CD14-positive monocyte (primary cell): ENCODE measurements at regions not wholly inside any gene's neighbourhood (a gene's known extent, or its start where the extent isn't known, plus 50 kb on each side); places are given as distances from the start of the nearest gene placed in this dataset.

ENCODE experiments used
- DNase-seq, 3 donors: peaks; one replicate each; pipeline ENCODE4 v3.0.0-alpha.2; 2011 to 2022
- H2AFZ ChIP-seq: 2 replicates; pipeline ENCODE4 v1.6.0; 2012; ENCODE audit warnings: mild to moderate bottlenecking, low read depth, low read length, inconsistent platforms; ENCODE audit not compliant: insufficient read depth, poor library complexity, severe bottlenecking
- H3K27ac ChIP-seq, 2 donors: 1 replicate in 1 of 2; 2 replicates in 1 of 2; pipeline ENCODE4 v1.5.1; 2012 to 2013; ENCODE audit warnings: low read length in 2 of 2, control low read depth in 1 of 2, inconsistent platforms in 1 of 2, low read depth in 1 of 2, mild to moderate bottlenecking in 1 of 2
- H3K27me3 ChIP-seq, 2 donors: one replicate each; pipeline versions ENCODE4 v1.6.0 to v1.6.1; 2011 to 2013; ENCODE audit warnings: low read length in 2 of 2; ENCODE audit not compliant: control insufficient read depth in 2 of 2, insufficient read depth in 2 of 2
- H3K36me3 ChIP-seq, 2 donors: replicated peaks in 1 of 2; 1 replicate in 1 of 2; 2 replicates in 1 of 2; pipeline versions ENCODE4 v1.5.1 to v1.6.1; 2012 to 2013; ENCODE audit warnings: low read length in 2 of 2, control low read depth in 1 of 2, inconsistent platforms in 1 of 2, mild to moderate bottlenecking in 1 of 2; ENCODE audit not compliant: insufficient read depth in 2 of 2, control insufficient read depth in 1 of 2
- H3K4me1 ChIP-seq, 2 donors: 1 replicate in 1 of 2; 2 replicates in 1 of 2; pipeline versions ENCODE4 v1.5.1 to v1.6.1; 2012 to 2013; ENCODE audit warnings: low read length in 2 of 2, control low read depth in 1 of 2, inconsistent platforms in 1 of 2, mild to moderate bottlenecking in 1 of 2, moderate library complexity in 1 of 2; ENCODE audit not compliant: insufficient read depth in 2 of 2, control insufficient read depth in 1 of 2
- H3K4me2 ChIP-seq: replicated peaks from 2 replicates; pipeline ENCODE3; 2012; ENCODE audit warnings: low read length, moderate library complexity, mild to moderate bottlenecking; ENCODE audit not compliant: poor library complexity, severe bottlenecking; ENCODE audit errors: extremely low read depth
- H3K4me3 ChIP-seq, 3 experiments: fragments of 200-600 bp in 1 of 3; sonication (generic) in 1 of 3; replicated peaks in 1 of 3; 1 replicate in 2 of 3; 2 replicates in 1 of 3; pipeline ENCODE4 v1.5.1; 2011 to 2013; ENCODE audit warnings: low read length in 3 of 3, mild to moderate bottlenecking in 3 of 3, control low read depth in 2 of 3, low read depth in 2 of 3, inconsistent platforms in 1 of 3, moderate library complexity in 1 of 3
- H3K79me2 ChIP-seq: 2 replicates; pipeline ENCODE4 v1.6.0; 2012; ENCODE audit warnings: mild to moderate bottlenecking, control low read depth, inconsistent platforms, low read length, moderate library complexity; ENCODE audit not compliant: insufficient read depth
- H3K9ac ChIP-seq: 2 replicates; pipeline ENCODE4 v1.6.0; 2017; ENCODE audit warnings: low read length, mild to moderate bottlenecking; ENCODE audit not compliant: insufficient read depth, poor library complexity, severe bottlenecking
- H3K9me3 ChIP-seq, 2 donors: replicated peaks in 1 of 2; 1 replicate in 1 of 2; 2 replicates in 1 of 2; pipeline versions ENCODE4 v1.5.1 to v1.6.1; 2012 to 2013; ENCODE audit warnings: low read length in 2 of 2, control low read depth in 1 of 2; ENCODE audit not compliant: control insufficient read depth in 1 of 2, insufficient read depth in 1 of 2
- H4K20me1 ChIP-seq: 2 replicates; pipeline ENCODE4 v1.6.0; 2012; ENCODE audit warnings: mild to moderate bottlenecking, low read length, control low read depth, moderate library complexity; ENCODE audit not compliant: insufficient read depth
- H3K27ac Mint-ChIP-seq, 7 donors: one replicate each; pipeline ENCODE4 v1.8.0; 2020; ENCODE audit warnings: mild to moderate bottlenecking in 7 of 7, mixed read lengths in 7 of 7, moderate library complexity in 6 of 7, inconsistent platforms in 2 of 7
- H3K27me3 Mint-ChIP-seq, 3 donors: one replicate each; pipeline ENCODE4 v1.8.0; 2021 to 2022; ENCODE audit warnings: low read depth in 3 of 3, mild to moderate bottlenecking in 3 of 3, mixed read lengths in 3 of 3, moderate library complexity in 3 of 3, inconsistent platforms in 1 of 3
- H3K36me3 Mint-ChIP-seq, 2 donors: one replicate each; pipeline ENCODE4 v1.8.0; 2020; ENCODE audit warnings: mixed read lengths in 2 of 2, inconsistent platforms in 1 of 2, mild to moderate bottlenecking in 1 of 2
- H3K4me1 Mint-ChIP-seq: one replicate; pipeline ENCODE4 v1.8.0; 2020; ENCODE audit warnings: mild to moderate bottlenecking, mixed read lengths
- H3K4me3 Mint-ChIP-seq, 2 donors: one replicate each; pipeline ENCODE4 v1.8.0; 2020; ENCODE audit warnings: mild to moderate bottlenecking in 2 of 2, mixed read lengths in 2 of 2, moderate library complexity in 1 of 2
- H3K9me3 Mint-ChIP-seq, 7 donors: one replicate each; pipeline ENCODE4 v1.8.0; 2020 to 2022; ENCODE audit warnings: mixed read lengths in 7 of 7, mild to moderate bottlenecking in 6 of 7, moderate library complexity in 6 of 7, inconsistent platforms in 2 of 7
- WGBS: methylation state at CpG from one replicate; pipeline ENCODE4 v1.1.5; 2013; ENCODE audit warnings: missing lambda C conversion rate; ENCODE audit not compliant: insufficient coverage; 5-methylcytosine and 5-hydroxymethylcytosine counted together
- intact Hi-C, 2 donors: fragments of 100-400 bp; cut with micrococcal nuclease; formaldehyde crosslinking; loops; one replicate each; pipeline versions ENCODE4 v1.15.0 to v1.15.1; 2023
- TF ChIP-seq, protein P1 (sequence below): fragments of 200-600 bp; IDR thresholded peaks from one replicate; pipeline ENCODE4 v1.8.0; 2022; ENCODE audit warnings: antibody characterized with exemption, mild to moderate bottlenecking

DNA sequence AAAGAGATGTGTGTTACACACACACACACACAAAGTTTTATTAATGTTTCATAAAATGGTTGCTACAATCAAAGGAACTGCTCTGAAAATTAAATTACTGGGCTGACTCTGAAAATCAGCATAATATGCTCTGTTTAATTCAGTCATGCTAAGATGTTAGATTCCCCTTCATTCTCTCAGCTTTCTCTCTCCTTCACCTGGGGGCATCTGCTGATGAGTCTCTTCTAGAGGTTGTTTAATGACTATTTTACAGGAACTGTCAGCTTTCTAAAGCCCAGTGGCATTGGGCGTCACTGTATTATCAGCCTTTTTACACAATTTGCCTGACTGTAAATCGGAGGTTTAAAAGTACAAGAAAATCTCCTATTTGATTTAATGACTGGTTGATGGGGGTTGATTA, 559.7 kb upstream of the POU3F2 start:
- TF ChIP-seq, protein P1, sequence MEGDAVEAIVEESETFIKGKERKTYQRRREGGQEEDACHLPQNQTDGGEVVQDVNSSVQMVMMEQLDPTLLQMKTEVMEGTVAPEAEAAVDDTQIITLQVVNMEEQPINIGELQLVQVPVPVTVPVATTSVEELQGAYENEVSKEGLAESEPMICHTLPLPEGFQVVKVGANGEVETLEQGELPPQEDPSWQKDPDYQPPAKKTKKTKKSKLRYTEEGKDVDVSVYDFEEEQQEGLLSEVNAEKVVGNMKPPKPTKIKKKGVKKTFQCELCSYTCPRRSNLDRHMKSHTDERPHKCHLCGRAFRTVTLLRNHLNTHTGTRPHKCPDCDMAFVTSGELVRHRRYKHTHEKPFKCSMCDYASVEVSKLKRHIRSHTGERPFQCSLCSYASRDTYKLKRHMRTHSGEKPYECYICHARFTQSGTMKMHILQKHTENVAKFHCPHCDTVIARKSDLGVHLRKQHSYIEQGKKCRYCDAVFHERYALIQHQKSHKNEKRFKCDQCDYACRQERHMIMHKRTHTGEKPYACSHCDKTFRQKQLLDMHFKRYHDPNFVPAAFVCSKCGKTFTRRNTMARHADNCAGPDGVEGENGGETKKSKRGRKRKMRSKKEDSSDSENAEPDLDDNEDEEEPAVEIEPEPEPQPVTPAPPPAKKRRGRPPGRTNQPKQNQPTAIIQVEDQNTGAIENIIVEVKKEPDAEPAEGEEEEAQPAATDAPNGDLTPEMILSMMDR = no peak
- no peak overlapping the region for H3K4me3 Mint-ChIP-seq
- Histone ChIP-seq H3K27me3 (no peaks in the 10 kb centered on the region), H3K27ac (no peak overlapping the region), H3K4me3 (no peak overlapping the region), H2AFZ (no peak overlapping the region), H4K20me1 (no peaks in the 10 kb centered on the region), H3K9ac (no peak overlapping the region), H3K4me1 (no peaks in the 10 kb centered on the region), H3K9me3 (no peaks in the 10 kb centered on the region), H3K4me2 (no peak overlapping the region), H3K36me3 (no peaks in the 10 kb centered on the region), H3K79me2 (no peaks in the 10 kb centered on the region)
- no CpG with 5 or more reads among the region's 2 CpGs for WGBS
- H3K27me3 Mint-ChIP-seq = peaks cover 0 to 2% (median 0%) of the 10 kb centered on the region in 3 donors
- H3K4me1 Mint-ChIP-seq = no peaks in the 10 kb centered on the region
- no peaks in the 10 kb centered on the region for H3K36me3 Mint-ChIP-seq
- DNase-seq = no peak
- intact Hi-C loops = no loop called here
- H3K9me3 Mint-ChIP-seq = no peaks in the 10 kb centered on the region
- no peak overlapping the region for H3K27ac Mint-ChIP-seq

DNA sequence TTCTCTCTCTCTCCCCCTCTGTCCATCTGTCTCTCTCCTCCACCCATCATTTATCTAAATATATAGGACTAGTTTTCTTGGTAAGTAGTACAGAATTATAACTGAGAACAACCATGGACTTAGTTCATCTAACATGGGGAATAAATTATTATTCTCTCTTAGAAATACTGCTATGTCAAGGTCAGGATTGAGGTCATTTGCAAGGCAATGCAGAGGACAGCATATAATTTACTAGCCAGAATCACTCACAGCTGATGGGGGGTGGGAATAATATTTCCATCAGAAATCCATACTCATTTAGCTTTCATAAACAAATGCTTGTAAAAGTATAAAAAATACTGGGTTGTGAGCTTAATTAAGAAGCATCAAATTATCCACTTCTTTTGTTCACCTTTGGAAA, 553.9 kb upstream of the POU3F2 start:
- no peak overlapping the region for H3K27ac Mint-ChIP-seq
- no peak overlapping the region for H3K4me3 Mint-ChIP-seq
- intact Hi-C loops = no loop called here
- no peaks in the 10 kb centered on the region for H3K27me3 ChIP-seq
- H3K9ac ChIP-seq = no peak overlapping the region
- H3K27me3 Mint-ChIP-seq = peaks cover 0 to 2% (median 1%) of the 10 kb centered on the region in 3 donors
- no peaks in the 10 kb centered on the region for H3K9me3 ChIP-seq
- H3K9me3 Mint-ChIP-seq = peaks cover 0 to 3% (median 0%) of the 10 kb centered on the region in 7 donors
- no peaks in the 10 kb centered on the region for H3K36me3 Mint-ChIP-seq
- DNase-seq = no peak
- no peak overlapping the region for H3K4me3 ChIP-seq
- no peaks in the 10 kb centered on the region for H3K4me1 Mint-ChIP-seq
- H3K79me2 ChIP-seq = no peaks in the 10 kb centered on the region
- no peaks in the 10 kb centered on the region for H3K36me3 ChIP-seq
- TF ChIP-seq, protein P1 = no peak
- no peaks in the 10 kb centered on the region for H3K4me1 ChIP-seq
- H2AFZ ChIP-seq = no peak overlapping the region
- no peak overlapping the region for H3K27ac ChIP-seq
- H4K20me1 ChIP-seq = no peaks in the 10 kb centered on the region
- no peak overlapping the region for H3K4me2 ChIP-seq
